ENCODE measurements at regions not wholly inside any gene's neighbourhood (a gene's known extent, or its start where the extent isn't known, plus 50 kb on each side); places are given as distances from the start of the nearest gene placed in this dataset.

DNA sequence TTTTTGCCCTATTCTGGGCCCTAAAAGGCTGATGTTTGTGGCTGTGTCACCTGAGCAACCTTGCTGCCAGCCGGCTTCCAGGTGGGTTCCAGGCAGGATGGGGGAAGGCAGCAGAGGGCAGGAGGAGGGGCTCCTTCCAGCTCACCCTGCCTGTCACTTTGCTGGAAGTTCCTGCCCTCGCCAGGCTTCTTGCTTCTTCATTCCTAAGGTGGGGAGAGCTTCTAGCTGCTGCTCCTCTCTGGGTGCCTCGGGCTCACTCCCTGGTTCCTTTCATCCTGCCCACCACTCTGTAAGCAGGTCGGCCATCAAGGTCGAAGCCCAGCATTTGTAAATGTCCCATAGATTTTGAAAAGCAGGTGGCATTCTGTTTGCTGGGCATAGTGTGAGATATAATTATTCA, 249.4 kb upstream of the HS6ST1 start:
- no peak overlapping the region for H2AFZ ChIP-seq
- H3K27me3 ChIP-seq (ENCODE audit: control insufficient read depth, insufficient read depth, low read length): no peaks in the 10 kb centered on the region
- H3K9ac ChIP-seq: no peak overlapping the region
- H3K4me2 ChIP-seq (ENCODE audit: low read length): no peak overlapping the region
- H3K27ac ChIP-seq: no peak overlapping the region
- no peaks in the 10 kb centered on the region for H3K79me2 ChIP-seq
- no peak overlapping the region for H3K4me3 ChIP-seq (ENCODE audit: low read depth, low read length)
- H3K9me3 ChIP-seq (ENCODE audit: control insufficient read depth, low read length): no peaks in the 10 kb centered on the region
- H3K36me3 ChIP-seq (ENCODE audit: control insufficient read depth, insufficient read depth, low read length): no peaks in the 10 kb centered on the region
- TF ChIP-seq, protein P1, sequence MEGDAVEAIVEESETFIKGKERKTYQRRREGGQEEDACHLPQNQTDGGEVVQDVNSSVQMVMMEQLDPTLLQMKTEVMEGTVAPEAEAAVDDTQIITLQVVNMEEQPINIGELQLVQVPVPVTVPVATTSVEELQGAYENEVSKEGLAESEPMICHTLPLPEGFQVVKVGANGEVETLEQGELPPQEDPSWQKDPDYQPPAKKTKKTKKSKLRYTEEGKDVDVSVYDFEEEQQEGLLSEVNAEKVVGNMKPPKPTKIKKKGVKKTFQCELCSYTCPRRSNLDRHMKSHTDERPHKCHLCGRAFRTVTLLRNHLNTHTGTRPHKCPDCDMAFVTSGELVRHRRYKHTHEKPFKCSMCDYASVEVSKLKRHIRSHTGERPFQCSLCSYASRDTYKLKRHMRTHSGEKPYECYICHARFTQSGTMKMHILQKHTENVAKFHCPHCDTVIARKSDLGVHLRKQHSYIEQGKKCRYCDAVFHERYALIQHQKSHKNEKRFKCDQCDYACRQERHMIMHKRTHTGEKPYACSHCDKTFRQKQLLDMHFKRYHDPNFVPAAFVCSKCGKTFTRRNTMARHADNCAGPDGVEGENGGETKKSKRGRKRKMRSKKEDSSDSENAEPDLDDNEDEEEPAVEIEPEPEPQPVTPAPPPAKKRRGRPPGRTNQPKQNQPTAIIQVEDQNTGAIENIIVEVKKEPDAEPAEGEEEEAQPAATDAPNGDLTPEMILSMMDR (IDR thresholded peaks at IDR 0.05): no peak
- no peaks in the 10 kb centered on the region for H3K4me1 ChIP-seq

DNA sequence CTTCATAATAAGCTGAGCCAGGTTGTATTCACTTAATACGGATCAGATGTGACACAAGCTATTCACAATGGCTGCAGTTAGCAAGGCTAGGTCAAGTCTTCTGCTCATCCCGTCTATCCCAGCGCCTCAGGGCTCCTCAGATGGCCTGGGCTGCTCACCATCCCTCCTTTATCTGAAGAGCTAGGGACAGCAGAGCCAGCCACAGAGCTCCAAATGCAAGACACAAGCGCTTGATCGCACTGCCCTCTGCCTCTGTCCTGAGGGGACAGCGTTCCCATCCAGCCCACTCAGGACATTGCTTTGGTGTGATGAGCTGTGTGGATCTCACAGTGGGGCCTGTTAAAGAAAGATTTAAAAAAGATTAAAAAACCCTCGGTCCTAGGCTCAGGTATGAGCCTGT, 254.4 kb upstream of the HS6ST1 start:
- Histone ChIP-seq H3K4me1 (no peaks in the 10 kb centered on the region), H3K79me2 (no peaks in the 10 kb centered on the region), H3K4me3 (ENCODE audit: low read depth, low read length) (no peak overlapping the region), H3K9ac (no peak overlapping the region), H2AFZ (no peak overlapping the region), H3K4me2 (ENCODE audit: low read length) (no peak overlapping the region), H3K27me3 (ENCODE audit: control insufficient read depth, insufficient read depth, low read length) (no peaks in the 10 kb centered on the region), H3K36me3 (ENCODE audit: control insufficient read depth, insufficient read depth, low read length) (no peaks in the 10 kb centered on the region), H3K27ac (no peak overlapping the region), H3K9me3 (ENCODE audit: control insufficient read depth, low read length) (no peaks in the 10 kb centered on the region)
- TF ChIP-seq, protein P1 (IDR thresholded peaks at IDR 0.05): no peak

DNA sequence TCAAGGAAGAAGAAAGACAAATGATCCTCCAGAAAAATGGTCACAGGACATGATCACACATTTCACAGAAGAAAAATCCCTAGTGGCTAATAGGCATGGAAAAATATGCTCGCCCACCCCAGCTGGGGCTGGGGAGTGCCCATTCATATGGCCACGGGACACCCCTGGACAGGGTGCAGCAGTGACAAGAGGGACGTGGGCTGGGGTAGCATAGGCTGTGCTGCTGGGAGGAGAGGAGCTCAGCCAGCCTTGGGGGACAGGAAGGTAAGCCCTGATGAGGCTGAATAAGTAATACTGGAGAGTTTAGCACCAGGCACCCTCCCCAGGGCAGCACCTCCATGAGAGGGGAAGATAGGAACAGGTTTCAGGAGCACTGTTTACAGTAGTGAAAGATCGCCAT, 254.9 kb upstream of the HS6ST1 start:
- H3K27ac ChIP-seq: no peak overlapping the region
- H3K27me3 ChIP-seq (ENCODE audit: control insufficient read depth, insufficient read depth, low read length): no peaks in the 10 kb centered on the region
- H3K4me2 ChIP-seq (ENCODE audit: low read length): no peak overlapping the region
- TF ChIP-seq, protein P1 (IDR thresholded peaks at IDR 0.05): no peak
- H2AFZ ChIP-seq: no peak overlapping the region
- H3K9me3 ChIP-seq (ENCODE audit: control insufficient read depth, low read length): no peaks in the 10 kb centered on the region
- H3K79me2 ChIP-seq: no peaks in the 10 kb centered on the region
- H3K9ac ChIP-seq: no peak overlapping the region
- H3K4me3 ChIP-seq (ENCODE audit: low read depth, low read length): no peak overlapping the region
- no peaks in the 10 kb centered on the region for H3K36me3 ChIP-seq (ENCODE audit: control insufficient read depth, insufficient read depth, low read length)
- no peaks in the 10 kb centered on the region for H3K4me1 ChIP-seq

DNA sequence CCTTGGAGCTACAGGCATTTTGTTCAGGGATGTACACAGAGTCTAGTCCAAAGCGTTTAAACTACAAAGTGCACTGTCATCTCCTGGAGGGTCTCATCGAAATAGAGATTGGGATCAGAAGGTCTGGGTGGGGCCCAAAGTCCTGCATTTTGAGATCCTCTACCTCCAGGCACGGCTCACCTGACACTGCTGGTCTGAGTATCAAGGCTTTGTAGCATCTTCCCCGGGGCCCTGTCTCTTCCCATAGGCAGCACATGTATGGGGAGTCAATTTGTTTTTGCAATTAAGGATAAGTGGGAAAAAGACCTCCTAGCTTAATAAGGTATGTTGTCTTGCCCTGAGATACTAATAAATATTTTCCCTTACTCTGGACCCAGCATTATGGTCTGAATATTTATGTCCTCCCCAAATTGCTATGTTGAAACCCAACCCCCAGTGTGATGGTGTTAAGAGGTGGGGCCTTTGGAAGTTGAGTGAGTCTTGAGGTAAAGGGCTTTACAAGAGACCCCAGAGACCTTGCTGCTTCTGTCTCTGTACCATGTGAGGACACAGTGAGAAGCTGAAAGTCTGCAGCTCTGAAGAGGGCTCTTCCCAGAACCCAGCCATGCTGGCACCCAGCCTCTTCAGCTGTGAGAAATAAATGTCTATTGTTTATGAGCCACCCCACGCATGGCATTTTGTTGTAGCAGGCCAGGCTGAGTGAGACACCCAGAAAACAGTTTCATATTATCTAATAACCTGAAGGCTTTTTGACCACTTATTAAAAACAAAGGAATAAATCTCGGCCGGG, 258.7 kb upstream of the HS6ST1 start:
- Histone ChIP-seq H2AFZ (no peak overlapping the region), H3K4me1 (no peaks in the 10 kb centered on the region), H3K27ac (no peak overlapping the region), H3K27me3 (ENCODE audit: control insufficient read depth, insufficient read depth, low read length) (no peaks in the 10 kb centered on the region), H3K4me3 (ENCODE audit: low read depth, low read length) (no peak overlapping the region), H3K79me2 (no peaks in the 10 kb centered on the region), H3K36me3 (ENCODE audit: control insufficient read depth, insufficient read depth, low read length) (no peaks in the 10 kb centered on the region), H3K9ac (no peak overlapping the region), H3K4me2 (ENCODE audit: low read length) (no peak overlapping the region), H3K9me3 (ENCODE audit: control insufficient read depth, low read length) (no peaks in the 10 kb centered on the region)
- TF ChIP-seq, protein P1 (IDR thresholded peaks at IDR 0.05): no peak

Measured in parathyroid adenoma (tissue), 2 donors.